Transverse colon (tissue), 4 donors: ENCODE measurements at regions not wholly inside any gene's neighbourhood (a gene's known extent, or its start where the extent isn't known, plus 50 kb on each side); places are given as distances from the start of the nearest gene placed in this dataset.

Experiments
- DNase-seq: peaks from one replicate; pipeline ENCODE4 v3.0.0-alpha.2; 2019
- H3K27ac ChIP-seq, 4 donors: fragments of 200-600 bp; sonication (generic); 2 replicates each; pipeline ENCODE4 v1.5.1; 2016 to 2018; ENCODE audit warnings: inconsistent platforms in 4 of 4
- H3K27me3 ChIP-seq: fragments of 200-600 bp; sonication (generic); 2 replicates; pipeline ENCODE4 v1.5.1; 2017; ENCODE audit warnings: inconsistent platforms
- H3K36me3 ChIP-seq, 4 donors: fragments of 200-600 bp; sonication (generic); 2 replicates each; pipeline ENCODE4 v1.5.1; 2017 to 2019; ENCODE audit warnings: inconsistent platforms in 4 of 4
- H3K4me1 ChIP-seq, 4 donors: fragments of 200-600 bp; sonication (generic); 2 replicates each; pipeline ENCODE4 v1.5.1; 2017 to 2020; ENCODE audit warnings: inconsistent platforms in 4 of 4
- H3K4me3 ChIP-seq, 4 donors: fragments of 200-600 bp; sonication (generic); 1 replicate in 1 of 4; 2 replicates in 3 of 4; pipeline versions ENCODE4 v1.5.1 to v1.6.1; 2017 to 2019; ENCODE audit warnings: inconsistent platforms in 4 of 4
- H3K9me3 ChIP-seq, 2 donors: fragments of 200-600 bp; sonication (generic); 2 replicates each; pipeline ENCODE4 v1.5.1; 2017 to 2019; ENCODE audit warnings: inconsistent platforms in 2 of 2
- EP300 ChIP-seq: sonication (generic); formaldehyde crosslinking; IDR thresholded peaks from one replicate; pipeline ENCODE4 v1.6.1; 2017; ENCODE audit warnings: antibody characterized with exemption, low read depth
- POLR2A ChIP-seq: fragments of 450-650 bp; IDR thresholded peaks from one replicate; pipeline ENCODE4 v1.6.1; 2016; ENCODE audit warnings: antibody characterized with exemption, mild to moderate bottlenecking, moderate library complexity
- POLR2AphosphoS5 ChIP-seq, 3 donors: sonication (generic); formaldehyde crosslinking; IDR thresholded peaks; one replicate each; pipeline ENCODE4 v1.6.1; 2016; ENCODE audit warnings: antibody characterized with exemption in 3 of 3
- WGBS, 2 donors: methylation state at CpG; one replicate each; pipeline ENCODE4 v1.1.5; 2018; ENCODE audit warnings: low coverage in 1 of 2; 5-methylcytosine and 5-hydroxymethylcytosine counted together
- in situ Hi-C, 4 donors: fragments of 200-750 bp; cut with MboI; loops; one replicate each; pipeline versions ENCODE4 v1.15.0 to v1.15.1; 2017; ENCODE audit warnings: low sequenced_read_pairs in 3 of 4, low pct_ligation_motif_present in 1 of 4, low pct_unique_long_range_greater_than_20kb in 1 of 4
- intact Hi-C: fragments of 100-400 bp; cut with DNase I; formaldehyde crosslinking; loops from one replicate; pipeline ENCODE4 v1.15.1; 2023; ENCODE audit warnings: low total_unique reads
- TF ChIP-seq, protein P1 (sequence below), 5 experiments: fragments of 200-600 bp in 3 of 5; fragments of 450-650 bp in 2 of 5; sonication (generic) in 3 of 5; IDR thresholded peaks; 1 replicate in 2 of 5; 2 replicates in 3 of 5; pipeline ENCODE4 v1.5.1; 2016 to 2017; ENCODE audit warnings: antibody characterized with exemption in 5 of 5, inconsistent platforms in 3 of 5, mild to moderate bottlenecking in 2 of 5, moderate library complexity in 1 of 5

DNA sequence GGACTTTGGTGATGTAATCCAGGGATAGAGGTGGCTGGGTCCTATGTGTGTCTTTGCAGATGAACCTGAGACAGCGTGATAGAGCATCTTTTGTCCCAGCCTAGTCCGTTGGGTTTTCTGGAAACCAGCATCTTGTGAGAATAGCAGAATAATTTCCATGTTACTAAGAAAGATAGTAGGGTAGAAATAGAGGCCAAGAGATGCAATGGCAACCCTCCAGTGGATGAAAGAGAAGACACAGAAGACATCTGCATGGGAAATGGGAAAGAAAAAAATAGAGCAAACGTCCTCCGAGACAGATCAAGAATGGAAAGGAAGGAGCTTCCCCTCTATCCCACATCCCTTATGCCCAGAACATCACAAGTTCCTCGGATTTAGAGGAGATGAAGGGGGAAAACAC lies 409.3 kb upstream of the TMEM132C start:
- no peak overlapping the region for H3K27ac ChIP-seq
- H3K4me3 ChIP-seq: no peak overlapping the region
- TF ChIP-seq POLR2AphosphoS5 (IDR thresholded peaks at IDR 0.05): no peak
- TF ChIP-seq, protein P1, sequence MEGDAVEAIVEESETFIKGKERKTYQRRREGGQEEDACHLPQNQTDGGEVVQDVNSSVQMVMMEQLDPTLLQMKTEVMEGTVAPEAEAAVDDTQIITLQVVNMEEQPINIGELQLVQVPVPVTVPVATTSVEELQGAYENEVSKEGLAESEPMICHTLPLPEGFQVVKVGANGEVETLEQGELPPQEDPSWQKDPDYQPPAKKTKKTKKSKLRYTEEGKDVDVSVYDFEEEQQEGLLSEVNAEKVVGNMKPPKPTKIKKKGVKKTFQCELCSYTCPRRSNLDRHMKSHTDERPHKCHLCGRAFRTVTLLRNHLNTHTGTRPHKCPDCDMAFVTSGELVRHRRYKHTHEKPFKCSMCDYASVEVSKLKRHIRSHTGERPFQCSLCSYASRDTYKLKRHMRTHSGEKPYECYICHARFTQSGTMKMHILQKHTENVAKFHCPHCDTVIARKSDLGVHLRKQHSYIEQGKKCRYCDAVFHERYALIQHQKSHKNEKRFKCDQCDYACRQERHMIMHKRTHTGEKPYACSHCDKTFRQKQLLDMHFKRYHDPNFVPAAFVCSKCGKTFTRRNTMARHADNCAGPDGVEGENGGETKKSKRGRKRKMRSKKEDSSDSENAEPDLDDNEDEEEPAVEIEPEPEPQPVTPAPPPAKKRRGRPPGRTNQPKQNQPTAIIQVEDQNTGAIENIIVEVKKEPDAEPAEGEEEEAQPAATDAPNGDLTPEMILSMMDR (IDR thresholded peaks at IDR 0.05): no peak
- TF ChIP-seq EP300: no peak
- no peak for TF ChIP-seq POLR2A
- H3K9me3 ChIP-seq: peaks cover 0 to 4% of the 10 kb centered on the region in 2 donors
- no peaks in the 10 kb centered on the region for H3K27me3 ChIP-seq
- intact Hi-C loops (no loop called here), in situ Hi-C loops (no loop called here)
- H3K4me1 ChIP-seq: no peaks in the 10 kb centered on the region
- no peaks in the 10 kb centered on the region for H3K36me3 ChIP-seq
- WGBS, 2 donors: 74 to 87% methylated on average over 5 of the region's 5 CpGs
- no peak for DNase-seq

DNA sequence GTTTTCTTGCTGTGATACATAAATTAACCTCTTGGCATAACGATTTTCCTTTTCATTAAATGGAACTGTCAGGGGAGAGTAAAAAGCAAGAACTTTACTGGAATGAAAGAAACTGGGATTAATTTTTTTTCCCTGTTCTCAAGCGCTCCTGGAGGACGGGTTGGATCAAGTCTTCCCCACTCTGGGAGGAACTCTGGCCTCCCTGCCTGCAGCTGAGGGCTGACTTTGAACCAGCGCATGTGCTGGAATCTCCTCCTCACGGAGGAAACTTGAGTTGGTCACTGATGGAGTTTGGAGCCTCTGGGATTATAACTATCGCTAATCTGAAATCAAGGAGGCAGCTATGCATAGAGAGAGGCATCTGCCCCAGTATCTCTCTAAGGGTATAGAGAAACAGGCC lies 406.4 kb upstream of the TMEM132C start:
- Histone ChIP-seq H3K36me3 (no peaks in the 10 kb centered on the region), H3K27ac (no peak overlapping the region), H3K27me3 (no peaks in the 10 kb centered on the region), H3K4me1 (no peaks in the 10 kb centered on the region), H3K9me3 (peaks cover 0 to 4% of the 10 kb centered on the region in 2 donors), H3K4me3 (no peak overlapping the region)
- no peak for DNase-seq
- TF ChIP-seq POLR2AphosphoS5 (IDR thresholded peaks at IDR 0.05) (no peak), POLR2A (no peak), EP300 (no peak)
- TF ChIP-seq, protein P1 (IDR thresholded peaks at IDR 0.05): no peak
- WGBS, 2 donors: 79 to 88% methylated on average over 6 of the region's 6 CpGs
- intact Hi-C loops: no loop called here
- in situ Hi-C loops: no loop called here

DNA sequence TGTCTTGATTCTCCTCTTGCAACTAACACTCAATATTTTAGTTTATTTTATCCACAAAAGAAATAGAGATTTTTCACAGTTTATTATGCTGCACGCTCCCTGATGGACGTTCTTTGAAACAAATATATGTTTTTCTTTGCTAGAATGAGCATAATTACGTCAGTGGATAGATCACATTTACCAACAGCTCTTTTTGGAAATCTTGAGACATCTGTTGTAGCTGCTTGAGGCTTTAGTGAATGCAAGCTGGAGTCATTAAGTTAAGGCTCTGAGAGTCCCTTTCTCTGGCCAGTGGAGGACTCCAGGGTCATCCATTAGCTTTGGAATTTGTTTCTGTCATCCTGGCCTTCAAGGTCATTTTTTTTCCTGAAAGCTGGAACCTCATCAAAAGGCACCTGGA lies 405.6 kb upstream of the TMEM132C start:
- Histone ChIP-seq H3K4me1 (no peaks in the 10 kb centered on the region), H3K9me3 (peaks cover 4% of the 10 kb centered on the region in 2 donors), H3K4me3 (no peak overlapping the region), H3K36me3 (no peaks in the 10 kb centered on the region), H3K27me3 (no peaks in the 10 kb centered on the region), H3K27ac (no peak overlapping the region)
- DNase-seq: no peak
- intact Hi-C loops (no loop called here), in situ Hi-C loops (no loop called here)
- TF ChIP-seq EP300 (no peak), POLR2AphosphoS5 (IDR thresholded peaks at IDR 0.05) (no peak), POLR2A (no peak)
- TF ChIP-seq, protein P1 (IDR thresholded peaks at IDR 0.05): no peak
- WGBS, 2 donors: 74 to 97% methylated on average over 3 of the region's 3 CpGs

DNA sequence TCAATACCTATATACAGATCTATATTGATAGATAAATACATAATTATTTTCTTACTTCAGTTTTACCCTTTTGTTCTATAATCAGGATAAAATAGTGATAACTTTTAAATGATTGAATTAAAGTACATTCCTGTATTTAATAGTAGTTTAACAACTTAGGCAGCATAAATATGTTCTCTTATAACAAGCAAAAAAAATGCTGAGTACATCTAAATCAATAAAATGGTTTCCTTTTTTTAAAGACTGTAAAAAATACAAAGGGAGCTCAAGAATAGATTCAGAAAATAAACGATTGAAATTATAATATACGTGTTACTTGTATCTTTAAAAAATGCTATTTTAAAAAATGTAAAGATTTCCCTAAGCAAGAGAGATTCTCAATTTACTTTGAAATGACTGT lies 393.7 kb upstream of the TMEM132C start:
- TF ChIP-seq, protein P1 (IDR thresholded peaks at IDR 0.05): no peak
- TF ChIP-seq EP300 (no peak), POLR2A (no peak), POLR2AphosphoS5 (IDR thresholded peaks at IDR 0.05) (no peak)
- Histone ChIP-seq H3K4me1 (no peaks in the 10 kb centered on the region), H3K9me3 (no peaks in the 10 kb centered on the region), H3K27me3 (no peaks in the 10 kb centered on the region), H3K4me3 (no peak overlapping the region), H3K36me3 (no peaks in the 10 kb centered on the region), H3K27ac (no peak overlapping the region)
- no peak for DNase-seq
- intact Hi-C loops: no loop called here
- 85 to 88% methylated on average over 2 of the region's 2 CpGs for WGBS, 2 donors
- in situ Hi-C loops: no loop called here
